Activated CD4-positive, CD25-positive, alpha-beta regulatory T cell (primary cell): ENCODE measurements at regions not wholly inside any gene's neighbourhood (a gene's known extent, or its start where the extent isn't known, plus 50 kb on each side); places are given as distances from the start of the nearest gene placed in this dataset.

ENCODE experiments used
- DNase-seq, 4 experiments: peaks; one replicate each; lab custom pipeline; 2025; lab: John Stamatoyannopoulos, UW

DNA sequence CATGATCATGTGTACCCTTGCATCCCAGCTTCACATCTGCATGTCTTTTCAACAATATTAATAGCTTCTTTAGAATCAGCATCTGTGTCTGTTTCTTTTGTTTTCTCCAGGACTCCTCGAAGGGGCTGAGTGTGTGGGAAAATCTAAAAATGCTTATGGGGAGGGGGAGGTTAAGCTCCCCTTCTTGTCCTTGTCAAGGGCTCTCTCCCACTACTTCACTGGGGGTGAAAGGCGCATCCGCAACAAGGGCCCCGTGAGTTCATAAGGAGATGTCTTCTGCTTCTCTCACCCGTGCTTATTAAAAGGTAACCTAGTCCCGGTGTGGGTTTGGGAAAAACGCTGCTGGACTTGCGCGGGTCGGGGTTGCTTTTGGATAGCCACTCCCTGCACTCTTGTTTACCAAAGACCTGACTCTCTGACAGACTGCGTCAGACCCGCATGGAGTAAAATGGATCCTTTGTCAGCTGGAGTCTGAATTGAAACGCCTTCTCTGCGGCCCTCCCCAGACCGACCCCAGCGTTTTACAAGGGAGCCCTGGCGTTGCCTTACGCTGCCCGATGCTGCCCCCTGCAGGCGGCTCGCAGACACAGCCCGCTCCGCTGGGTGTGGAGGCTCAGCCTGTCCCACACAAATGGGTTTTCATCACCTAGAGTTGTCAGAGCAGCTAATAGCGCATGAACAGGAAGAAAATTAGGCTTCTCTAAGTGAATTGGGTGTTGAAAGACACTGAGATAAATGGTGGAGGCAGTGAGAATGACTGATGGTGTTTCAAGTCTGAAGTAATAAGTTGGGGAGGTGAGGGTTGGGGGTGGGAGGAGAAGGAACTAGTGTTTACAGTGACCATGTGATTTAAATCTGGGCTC, 53.8 kb downstream of the IER5 start:
- DNase-seq = peak; percentile 69 to 87 (median 82)

DNA sequence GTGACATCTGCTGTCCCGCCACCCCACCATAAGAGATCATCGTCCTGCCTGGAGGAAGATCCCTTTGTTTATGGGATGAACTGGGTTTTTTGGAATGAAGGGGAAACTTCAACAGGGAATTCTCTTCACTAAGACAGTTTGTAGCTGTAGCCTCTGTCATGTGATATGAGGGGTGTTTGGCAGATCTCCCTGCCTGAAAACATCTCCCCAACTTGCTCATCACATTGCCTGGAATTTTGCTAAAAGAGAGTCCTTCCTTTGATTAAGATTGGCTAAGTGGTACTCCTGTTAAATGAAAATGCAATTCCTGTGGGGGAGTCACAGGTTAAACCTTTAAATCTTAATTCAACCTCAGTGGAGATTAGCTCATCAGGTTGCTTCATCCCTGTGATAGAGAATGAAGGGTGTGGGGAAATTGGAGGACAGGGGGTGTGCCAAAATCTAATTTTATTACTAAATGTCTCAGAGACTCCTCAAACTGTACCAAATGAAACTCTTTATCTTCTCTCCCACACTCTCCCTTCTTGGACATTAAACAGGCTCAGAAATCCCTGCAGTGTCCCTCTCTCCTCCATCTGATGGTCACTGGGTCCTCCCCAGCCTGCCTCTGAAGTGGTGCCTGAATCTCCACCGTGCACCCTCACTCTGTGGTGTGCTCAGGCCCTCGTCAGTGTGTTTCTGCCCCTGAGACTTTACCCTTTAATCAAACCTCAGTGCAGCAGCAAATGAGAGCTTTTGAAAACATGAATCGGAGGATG, 54.8 kb downstream of the IER5 start:
- no peak for DNase-seq

DNA sequence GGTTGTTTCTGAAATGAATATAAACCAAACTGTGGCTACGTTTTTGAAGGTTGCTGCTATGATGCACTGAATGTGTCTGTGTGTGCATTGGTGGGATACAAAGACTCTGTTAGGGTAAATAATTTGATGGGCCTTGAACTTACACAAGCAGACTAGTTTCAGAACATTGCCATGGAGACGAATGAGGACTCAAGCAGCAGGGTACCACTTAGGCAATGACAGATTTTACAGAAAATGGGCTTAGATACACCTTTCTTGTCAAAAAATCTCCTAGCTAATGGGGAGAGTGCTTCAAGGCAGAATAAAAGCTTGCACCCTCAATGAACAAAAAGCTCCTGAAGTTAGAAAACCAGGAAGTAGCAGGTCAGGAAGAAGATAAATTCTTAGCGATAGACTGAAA, 55.7 kb downstream of the IER5 start:
- no peak for DNase-seq

DNA sequence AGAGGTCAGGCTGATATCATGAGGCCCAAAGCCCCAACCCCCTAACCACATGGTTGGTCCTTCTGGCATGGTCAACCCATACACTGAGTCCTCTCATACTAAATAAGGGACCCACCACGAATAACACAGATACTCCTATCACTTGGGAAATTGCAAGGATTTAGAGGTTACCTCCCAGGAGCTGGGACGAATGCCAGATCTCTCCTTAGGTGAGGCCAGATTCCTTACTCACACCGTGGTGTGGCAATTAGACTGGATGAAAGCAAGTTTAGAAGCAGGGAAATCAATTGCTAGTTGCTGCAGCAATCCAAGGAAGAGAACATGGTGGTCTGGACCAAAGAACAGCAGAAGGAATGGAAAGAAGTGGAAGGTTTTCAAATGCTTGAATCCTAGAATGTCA, 60.1 kb downstream of the IER5 start:
- DNase-seq = no peak

DNA sequence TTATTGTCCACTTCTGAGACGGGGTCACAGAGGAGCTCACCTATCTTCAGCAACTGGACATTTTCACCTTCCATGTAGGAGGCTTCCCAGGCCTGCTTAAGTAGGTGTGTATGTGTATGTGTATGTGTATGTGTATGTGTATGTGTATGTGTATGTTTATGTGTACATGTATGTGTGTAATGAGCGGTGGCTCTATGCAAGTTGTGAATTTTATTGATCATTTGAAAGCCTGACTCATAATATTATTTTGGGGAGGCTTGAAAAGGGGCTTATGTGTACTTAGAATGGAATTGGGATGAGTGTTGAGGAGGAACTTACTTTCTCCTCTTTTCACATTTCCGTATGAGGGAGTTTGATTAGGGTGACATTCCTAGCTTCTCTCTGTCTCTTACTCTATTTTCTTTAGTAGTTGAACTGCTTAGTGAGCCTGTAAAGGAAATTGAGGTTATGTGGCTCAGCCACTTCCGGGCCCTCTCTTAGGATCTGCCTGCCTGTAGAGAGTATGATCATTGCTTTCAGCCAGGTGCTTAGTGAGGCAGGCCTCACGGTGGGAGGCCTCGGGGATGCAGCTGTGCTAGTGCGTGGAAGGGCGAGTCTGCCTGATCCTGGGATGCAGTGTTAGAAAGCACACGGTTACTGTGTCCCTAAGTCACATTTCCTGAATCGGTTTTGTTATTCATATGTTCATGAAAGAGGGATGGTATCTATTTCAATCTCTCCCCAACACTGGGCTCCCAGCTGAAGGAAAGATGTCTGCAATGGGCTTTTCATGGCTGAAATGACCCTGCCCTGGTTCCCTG, 61.0 kb downstream of the IER5 start:
- DNase-seq = peak in 3 of 4 experiments; percentile 34 to 48 (median 42)

DNA sequence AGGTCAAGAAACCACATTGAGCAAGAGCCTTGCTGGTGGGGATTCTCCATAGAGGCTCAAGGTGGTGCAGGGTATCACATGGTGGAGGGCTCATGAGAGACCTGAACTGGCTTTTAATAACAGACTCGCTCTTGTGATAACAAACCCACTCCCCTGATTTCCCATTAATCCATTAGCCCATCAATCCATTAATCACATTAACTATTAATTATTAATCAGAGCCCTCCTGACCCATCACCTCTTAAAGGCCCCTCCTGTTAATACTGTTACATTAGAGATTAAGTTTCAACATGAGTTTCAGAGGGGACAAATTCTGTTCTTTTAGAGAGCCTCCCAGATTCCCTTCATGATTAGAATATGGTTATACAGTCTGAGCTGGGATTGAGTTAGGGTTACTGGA, 61.8 kb downstream of the IER5 start:
- no peak for DNase-seq

DNA sequence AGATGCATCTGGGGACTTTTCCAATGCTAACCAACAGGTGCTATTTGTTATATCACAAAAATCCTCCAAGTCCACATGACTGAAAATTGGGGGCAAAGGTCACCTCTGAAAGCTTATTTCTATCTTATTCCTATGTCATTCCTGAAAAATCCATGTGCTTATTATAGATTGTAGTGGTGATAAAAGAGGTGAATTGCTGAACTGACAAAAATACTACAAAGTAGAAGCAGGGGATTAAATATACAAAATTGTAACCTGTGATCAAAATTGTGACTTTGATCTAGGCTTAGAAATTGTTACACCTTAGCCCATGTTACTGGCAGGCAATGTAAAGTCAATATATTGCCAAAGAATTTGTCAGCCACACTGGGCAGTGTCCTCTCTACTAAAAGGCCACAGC, 62.3 kb downstream of the IER5 start:
- no peak for DNase-seq

DNA sequence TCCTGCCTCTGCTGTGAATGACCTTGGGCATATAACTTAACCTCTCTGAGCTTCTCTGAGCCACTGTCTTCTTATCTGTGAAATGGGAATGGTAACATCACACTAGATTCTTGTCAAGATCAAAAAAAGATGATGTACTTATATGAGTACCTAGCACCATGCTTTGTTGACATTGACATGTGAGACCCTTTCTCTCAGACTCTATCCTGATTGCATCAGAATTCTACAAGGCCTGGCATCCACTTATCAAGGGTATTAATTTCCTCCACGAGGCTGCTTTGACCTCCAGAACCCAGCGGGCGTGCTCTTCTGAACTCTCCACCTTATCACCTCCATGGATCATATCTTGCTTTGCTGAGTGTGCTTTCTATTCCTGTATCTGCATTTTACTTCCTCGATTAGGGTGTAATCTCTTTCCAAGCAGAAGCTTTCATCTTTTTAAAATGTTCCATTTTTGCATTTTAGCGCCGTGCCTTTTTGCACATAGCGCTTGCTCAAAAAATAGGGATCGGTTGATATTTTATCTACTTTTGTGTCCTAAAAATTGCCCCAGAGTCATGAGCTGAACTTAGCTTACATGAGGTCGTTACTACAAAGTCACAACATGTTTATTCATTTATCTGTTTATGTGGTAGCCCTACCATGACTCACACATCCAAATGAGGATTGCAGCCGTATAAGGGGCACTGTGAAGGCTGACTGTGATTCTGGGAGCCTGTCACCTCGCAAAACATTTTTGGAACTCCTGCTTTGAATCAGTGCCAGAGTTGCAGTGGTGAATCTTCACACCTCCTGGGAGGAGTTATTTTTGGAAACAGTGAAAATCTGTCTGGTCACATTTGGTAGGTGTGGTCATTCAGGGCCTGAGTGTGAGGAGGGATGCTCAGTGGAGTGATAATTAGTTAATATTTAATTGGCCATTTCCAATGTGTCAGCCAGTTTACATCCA, 63.2 kb downstream of the IER5 start:
- no peak for DNase-seq

DNA sequence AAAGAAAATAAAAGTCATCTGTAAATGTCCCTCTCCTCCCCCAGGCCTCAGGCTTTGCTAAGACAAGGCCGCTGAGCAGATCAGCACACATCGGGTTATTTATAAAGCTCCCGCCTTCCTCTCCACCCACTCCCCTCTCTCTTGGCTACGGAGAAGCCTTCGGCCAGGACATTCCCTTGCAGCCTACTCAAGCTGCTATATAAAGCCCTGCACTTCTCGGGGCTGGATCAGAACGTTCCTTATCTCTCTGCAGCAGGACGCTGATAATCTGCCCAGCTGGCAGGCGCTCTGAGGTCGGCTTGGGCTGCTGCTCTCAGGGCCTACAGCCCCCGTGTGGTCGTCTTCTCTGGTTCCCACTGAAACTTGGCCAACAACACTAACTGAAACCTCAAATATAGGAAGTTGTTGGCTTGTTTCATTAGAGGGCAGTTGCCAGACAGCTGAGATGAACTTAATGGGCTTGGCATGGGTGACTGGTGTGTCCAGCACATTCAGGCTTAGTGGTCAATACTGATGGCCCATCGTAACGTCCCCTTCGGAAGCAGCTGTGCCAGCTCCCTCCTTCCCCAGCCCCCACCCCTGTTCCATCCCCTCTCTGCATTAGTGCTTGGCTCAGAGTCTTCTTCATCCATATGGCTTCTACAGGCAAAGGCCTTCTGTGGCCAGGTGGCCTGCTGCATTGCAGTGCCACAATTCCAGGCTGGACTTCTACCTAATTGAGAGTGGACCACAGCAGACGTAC, 64.6 kb downstream of the IER5 start:
- DNase-seq = no peak

DNA sequence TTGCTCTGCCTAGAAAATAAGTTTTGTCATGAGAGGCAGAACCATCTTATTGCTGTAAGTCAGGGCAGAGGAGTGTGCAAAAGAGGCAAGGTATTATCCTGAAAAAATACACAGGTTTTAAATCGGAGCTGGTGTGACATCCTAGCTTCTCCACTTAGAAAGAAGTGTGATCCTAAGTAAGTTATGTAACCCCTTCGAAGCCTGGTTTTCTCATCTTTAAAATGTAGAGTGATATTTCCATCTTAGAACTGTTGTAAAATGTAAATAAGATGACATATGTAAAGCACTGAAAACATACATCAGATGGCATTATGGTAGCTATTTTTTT, 65.1 kb downstream of the IER5 start:
- DNase-seq = no peak

DNA sequence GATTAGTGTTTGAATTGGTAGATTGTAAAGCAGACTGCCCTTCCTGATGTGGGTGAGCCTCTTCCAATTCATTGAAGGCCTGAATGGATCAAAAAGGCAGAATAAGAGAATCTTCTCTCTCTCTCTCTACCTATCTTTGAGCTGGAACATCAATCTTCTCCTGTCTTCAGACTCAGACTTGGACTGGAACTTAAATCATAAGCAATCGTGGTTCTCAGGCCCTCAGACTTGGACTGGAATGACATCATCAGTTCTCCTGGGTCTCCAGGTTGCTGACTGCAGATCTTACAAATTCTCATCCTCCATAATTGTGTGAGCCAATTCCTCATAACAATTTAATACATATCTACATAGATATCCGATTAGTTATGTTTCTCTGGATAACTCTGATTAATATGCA, 66.8 kb downstream of the IER5 start:
- DNase-seq = no peak

DNA sequence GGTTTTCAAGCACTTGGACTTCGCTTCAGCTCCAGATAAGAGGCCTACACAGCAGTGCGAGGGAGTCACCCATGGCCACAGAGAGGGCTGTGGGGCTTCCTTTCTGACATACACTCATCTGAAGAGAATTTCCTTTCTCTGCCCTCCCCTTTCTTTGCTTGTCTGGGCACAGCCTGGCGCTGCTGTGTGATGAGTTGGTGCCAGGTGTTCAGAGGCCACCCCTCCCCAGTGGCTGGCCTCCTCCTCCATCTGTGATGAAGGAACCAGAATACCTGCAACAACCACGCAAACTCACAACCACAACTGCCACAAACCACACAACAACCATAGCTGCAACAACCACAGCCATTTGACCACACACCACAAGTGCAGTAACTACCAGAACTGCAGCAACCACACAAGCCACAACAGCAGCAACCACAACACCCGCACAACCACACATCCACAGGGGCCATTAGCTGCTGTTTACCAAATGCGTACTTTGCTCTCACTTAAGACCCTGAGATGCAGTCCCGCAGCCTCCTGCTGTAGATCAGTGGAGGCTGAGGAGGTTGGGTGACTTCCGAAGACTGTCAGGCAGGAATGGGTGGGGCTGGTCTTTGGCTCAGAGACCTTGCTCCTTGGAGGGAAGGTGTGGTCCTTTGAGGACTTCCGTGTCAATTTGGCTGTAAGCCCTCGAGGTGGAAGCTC, 71.1 kb downstream of the IER5 start:
- no peak for DNase-seq

DNA sequence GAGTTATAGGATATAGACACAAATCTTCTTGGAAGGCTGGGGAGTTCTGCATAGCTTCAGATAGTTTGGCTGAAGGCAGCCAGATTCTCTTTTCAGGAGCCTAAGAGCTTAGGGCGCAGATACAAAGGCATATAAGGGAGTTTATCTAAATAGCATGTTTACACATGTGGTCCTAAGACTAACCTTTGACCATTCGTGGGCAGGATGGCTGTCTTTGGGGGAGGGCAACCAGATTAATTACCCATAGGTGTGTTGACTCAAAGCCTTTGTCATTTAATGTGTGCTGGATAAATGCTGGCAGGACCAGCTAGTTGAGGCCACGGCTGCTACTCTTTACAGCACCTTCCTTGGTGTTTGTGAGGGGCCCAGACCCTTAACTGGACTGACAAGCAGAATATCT, 71.8 kb downstream of the IER5 start:
- no peak for DNase-seq

DNA sequence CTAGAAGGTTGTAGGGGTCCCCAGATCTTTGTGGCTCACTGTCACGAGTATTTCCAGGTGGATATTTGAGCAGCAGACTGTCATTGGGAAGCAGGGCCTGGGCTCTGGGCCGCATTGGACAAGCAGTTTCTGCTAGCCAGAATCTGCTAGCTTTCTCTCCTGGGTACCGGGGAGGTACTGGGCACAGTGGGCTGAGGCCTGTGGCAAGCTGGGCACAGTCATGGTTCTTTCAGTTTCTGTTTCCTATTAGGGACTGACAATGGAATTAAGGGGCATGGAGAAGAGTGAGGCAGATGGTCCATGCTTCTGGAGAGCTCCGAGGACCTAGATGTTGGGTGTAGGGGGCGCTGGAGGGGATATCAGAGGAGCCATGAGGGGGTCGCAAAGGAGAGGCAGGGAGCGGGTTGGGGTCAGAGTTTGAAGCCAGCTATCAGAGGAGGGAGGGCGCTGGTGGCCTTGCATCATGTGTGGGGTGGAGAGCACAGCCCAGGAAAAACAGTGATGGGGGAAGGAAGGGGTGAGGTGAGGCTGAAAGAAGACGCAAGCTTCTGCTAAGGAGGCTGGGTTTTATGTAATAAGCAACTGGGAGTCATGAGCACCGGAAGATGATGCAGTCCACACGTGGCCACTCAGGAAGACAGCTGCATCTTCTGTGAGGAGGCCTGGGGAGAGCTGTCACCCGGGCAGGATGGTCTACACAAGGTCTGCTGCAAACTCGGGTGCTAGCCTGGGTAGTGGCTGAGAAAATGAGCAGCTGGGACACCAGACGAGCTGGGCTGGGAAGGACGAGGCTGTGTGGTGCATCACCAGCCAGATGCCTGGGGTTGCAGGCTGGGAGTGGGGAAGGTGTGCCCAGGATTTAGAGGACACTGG, 72.7 kb downstream of the IER5 start:
- DNase-seq = no peak

DNA sequence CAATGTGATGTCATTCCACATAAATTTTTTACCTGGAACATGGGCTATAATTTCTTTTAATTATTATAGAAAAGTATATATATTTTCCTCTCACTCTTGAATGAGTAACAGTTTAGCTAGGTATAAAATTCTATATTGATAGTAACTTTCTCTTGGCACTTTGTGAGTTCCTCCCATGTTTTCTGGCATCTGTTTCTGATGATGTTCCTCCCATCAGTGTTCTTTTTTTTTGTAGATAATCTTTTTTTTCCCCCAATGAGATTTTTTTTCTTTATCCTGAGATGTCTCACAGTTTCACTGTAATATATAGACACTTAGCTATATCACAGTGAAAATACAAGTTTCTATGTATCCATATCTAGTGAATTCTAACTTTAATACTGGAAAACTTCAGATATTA, 75.2 kb downstream of the IER5 start:
- DNase-seq = no peak

DNA sequence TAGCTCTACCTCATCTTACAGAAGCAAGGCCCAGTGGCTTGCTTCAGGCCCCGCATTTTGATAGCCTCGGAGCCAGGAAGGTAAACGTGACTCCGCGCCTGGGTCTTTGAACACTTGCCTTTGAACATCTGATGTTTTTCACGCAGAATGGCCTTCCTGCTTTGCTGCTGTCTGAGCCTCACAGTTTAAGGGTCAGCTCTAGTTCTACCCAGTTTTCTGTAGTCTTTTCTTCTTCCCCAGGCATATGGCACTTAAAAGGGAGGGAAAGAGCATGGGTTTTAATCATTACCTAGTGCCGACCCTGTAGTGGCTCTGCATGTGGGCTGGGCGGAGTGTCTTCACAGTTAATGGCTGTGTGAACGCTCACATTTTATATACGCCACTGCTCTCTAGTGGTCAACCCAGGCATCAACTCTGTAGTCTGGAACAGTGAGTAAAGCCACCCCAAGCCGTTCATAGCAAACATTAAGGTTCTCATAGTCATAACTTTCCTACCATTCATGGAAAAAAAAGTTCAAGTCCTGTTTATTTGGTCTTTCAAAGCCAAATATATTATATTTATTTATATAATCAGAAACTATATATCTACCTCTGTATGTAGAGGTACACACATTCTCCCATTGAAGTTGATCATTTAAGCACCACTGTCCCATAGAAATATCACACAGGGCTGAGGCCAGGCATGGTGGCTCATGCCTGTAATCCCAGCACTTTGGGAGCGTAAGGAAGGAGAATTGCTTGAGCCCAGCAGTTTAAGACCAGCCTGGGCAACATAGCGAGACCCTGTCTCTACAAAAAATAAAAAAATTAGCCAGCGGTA, 78.1 kb downstream of the IER5 start:
- peak; percentile 39 to 61 (median 49) for DNase-seq

DNA sequence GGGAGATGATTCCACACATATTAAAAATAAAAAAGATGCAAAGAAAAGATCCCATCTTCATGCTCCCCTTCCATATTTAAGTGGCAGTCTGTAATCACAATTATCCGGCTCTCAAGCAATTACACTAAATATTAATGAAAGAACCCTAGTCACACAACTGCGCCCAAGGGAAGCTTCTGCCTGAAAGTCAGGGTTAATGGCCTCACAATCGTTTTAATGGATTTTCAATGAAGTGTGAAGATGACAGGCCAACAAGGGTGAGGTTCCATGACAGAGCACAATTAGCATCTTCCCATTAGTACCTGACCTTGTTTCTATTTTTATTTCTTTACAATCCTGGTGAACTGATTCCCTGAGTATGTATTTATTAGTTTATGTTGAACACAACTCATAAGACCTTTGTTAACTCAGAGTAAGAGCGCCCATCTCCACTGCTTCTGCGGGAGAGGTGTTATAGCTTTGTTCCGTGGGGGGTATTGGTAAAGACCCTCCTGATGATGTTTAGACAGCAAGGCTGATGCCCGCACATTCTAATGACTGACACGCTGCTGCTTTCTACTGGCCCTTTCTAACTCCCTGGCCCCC, 80.9 kb downstream of the IER5 start:
- DNase-seq = no peak

DNA sequence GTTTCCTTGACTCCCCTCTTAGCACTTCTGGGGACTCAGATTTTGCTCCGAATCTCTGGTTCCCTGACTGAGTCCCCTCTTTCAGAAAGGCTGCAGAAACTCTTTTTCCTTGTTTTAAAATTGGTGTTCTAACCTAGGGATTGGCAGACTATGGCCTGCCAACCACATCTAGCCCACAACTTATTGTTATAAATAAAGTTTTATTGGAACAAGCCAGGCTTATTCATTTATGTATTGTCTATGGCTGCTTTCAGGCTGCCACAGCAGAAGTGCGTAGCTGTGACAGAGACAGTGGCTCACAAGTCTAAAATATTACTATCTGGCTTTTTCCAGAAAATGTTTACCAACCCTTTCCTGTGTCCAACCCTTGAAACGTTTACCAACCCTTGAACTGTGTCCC, 81.7 kb downstream of the IER5 start:
- DNase-seq = no peak
